Sigmoid colon (tissue), 6 donors: ENCODE measurements at regions not wholly inside any gene's neighbourhood (a gene's known extent, or its start where the extent isn't known, plus 50 kb on each side); places are given as distances from the start of the nearest gene placed in this dataset.

Experiments used
- DNase-seq: peaks from one replicate; pipeline ENCODE4 v3.0.0-alpha.2; 2019
- H3K27ac ChIP-seq, 4 donors: fragments of 200-600 bp; sonication (generic); one replicate each; pipeline ENCODE4 v1.5.1; 2016 to 2019; ENCODE audit warnings: mild to moderate bottlenecking in 1 of 4
- H3K27me3 ChIP-seq, 3 donors: fragments of 200-600 bp; sonication (generic); one replicate each; pipeline ENCODE4 v1.5.1; 2019; ENCODE audit warnings: mild to moderate bottlenecking in 1 of 3
- H3K36me3 ChIP-seq, 4 donors: fragments of 200-600 bp; sonication (generic); one replicate each; pipeline ENCODE4 v1.5.1; 2016 to 2019
- H3K4me1 ChIP-seq, 4 donors: fragments of 200-600 bp; sonication (generic); one replicate each; pipeline ENCODE4 v1.5.1; 2017 to 2019
- H3K4me3 ChIP-seq, 4 donors: fragments of 200-600 bp; sonication (generic); one replicate each; pipeline ENCODE4 v1.5.1; 2017 to 2019; ENCODE audit warnings: mild to moderate bottlenecking in 2 of 4, moderate library complexity in 1 of 4
- H3K9me3 ChIP-seq, 4 donors: fragments of 200-600 bp in 3 of 4; sonication (generic) in 3 of 4; one replicate each; pipeline versions ENCODE4 v1.5.1 to v1.6.1; 2013 to 2019
- EP300 ChIP-seq, 4 donors: sonication (generic); formaldehyde crosslinking; IDR thresholded peaks; one replicate each; pipeline ENCODE4 v1.6.1; 2017; ENCODE audit warnings: antibody characterized with exemption in 4 of 4
- POLR2A ChIP-seq, 2 donors: fragments of 450-650 bp; IDR thresholded peaks; one replicate each; pipeline ENCODE4 v1.6.1; 2016; ENCODE audit warnings: antibody characterized with exemption in 2 of 2, mild to moderate bottlenecking in 2 of 2, moderate library complexity in 2 of 2
- POLR2AphosphoS5 ChIP-seq, 4 donors: sonication (generic); formaldehyde crosslinking; IDR thresholded peaks; one replicate each; pipeline ENCODE4 v1.6.1; 2017; ENCODE audit warnings: antibody characterized with exemption in 4 of 4
- WGBS, 2 donors: extraction: QIAGEN DNeasy Blood & Tissue Kit; methylation state at CpG; one replicate each; pipeline ENCODE4 v1.1.7; 2013; 5-methylcytosine and 5-hydroxymethylcytosine counted together
- intact Hi-C: fragments of 100-400 bp; cut with DNase I; formaldehyde crosslinking; loops from one replicate; pipeline ENCODE4 v1.15.1; 2023
- TF ChIP-seq, protein P1 (sequence below), 4 experiments: fragments of 450-650 bp in 3 of 4; fragments of 200-600 bp in 1 of 4; IDR thresholded peaks; one replicate each; pipeline ENCODE4 v1.5.1; 2016 to 2019; ENCODE audit warnings: antibody characterized with exemption in 4 of 4, mild to moderate bottlenecking in 3 of 4, moderate library complexity in 2 of 4
- donor health status: healthy with polysubstance abuse.
- donor health status: healthy.

DNA sequence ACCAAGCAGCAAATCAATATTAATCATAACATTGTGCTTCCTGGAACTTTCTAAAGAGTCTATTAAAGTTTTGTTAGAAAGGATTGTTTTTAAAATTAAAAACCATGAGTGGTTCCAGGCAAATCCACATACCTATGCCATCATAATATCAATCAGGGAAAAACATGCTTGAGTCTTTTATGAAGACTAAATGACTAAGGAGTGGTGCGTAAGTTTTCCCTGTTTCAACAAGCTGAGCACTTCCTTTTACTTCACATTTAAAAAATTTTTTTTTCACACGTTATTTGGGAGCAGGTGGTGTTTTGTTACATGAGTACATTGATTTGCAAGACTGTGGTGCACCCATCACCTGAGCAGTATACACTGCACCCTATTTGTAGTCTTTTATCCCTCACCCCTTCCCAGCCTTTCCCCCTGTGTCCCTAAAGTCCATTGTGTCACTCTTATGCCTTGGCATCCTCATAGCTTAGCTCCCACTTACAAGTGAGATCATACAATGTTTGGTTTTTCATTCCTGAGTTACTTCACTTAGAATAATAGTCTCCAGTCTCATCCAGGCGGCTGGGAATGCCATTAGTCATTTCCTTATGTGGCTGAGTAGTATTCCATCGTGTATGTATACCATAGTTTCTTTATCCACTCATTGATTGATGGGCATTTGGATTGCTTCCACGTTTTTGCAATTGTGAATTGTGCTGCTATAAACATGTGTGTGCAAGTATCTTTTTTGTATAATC is 1190.3 kb upstream of the RAG2 start:
- no peak for DNase-seq
- no peak overlapping the region for H3K27ac ChIP-seq
- no peaks in the 10 kb centered on the region for H3K36me3 ChIP-seq
- intact Hi-C loops, result no loop called here
- H3K27me3 ChIP-seq, result no peaks in the 10 kb centered on the region
- 47 to 58% methylated on average over 5 of the region's 5 CpGs for WGBS, 2 donors
- H3K9me3 ChIP-seq, result peaks cover 0 to 4% (median 0%) of the 10 kb centered on the region in 4 donors
- no peak overlapping the region for H3K4me3 ChIP-seq
- no peaks in the 10 kb centered on the region for H3K4me1 ChIP-seq
- TF ChIP-seq EP300 (IDR thresholded peaks at IDR 0.05), result no peak
- TF ChIP-seq POLR2A (IDR thresholded peaks at IDR 0.05), result no peak

DNA sequence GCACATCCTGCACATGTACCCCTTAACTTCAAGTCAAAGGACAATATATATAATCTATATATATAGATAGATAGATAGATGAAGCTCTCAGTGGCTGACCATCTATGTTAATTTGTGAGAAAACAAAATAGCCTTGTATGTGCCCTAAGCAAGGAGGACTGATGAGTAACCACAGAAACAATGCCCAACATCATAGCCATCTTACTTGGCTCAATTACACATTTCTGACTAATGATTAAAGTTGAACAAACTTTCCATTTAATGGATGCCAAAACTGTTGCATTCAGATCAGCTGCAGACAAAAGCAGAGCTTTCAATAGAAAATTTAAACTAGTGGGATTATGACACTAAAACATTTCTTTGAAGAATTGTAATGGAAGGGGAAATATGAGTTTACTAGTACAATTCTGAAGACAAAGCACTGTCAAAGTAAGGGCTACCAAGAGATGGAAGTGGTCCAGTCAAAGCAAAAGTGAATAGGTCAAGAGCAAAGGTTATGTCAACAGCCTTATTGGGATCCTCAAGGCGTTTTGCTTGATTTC is 1188.2 kb upstream of the RAG2 start:
- Histone ChIP-seq H3K36me3 (no peaks in the 10 kb centered on the region), H3K4me1 (no peaks in the 10 kb centered on the region), H3K9me3 (peaks cover 0 to 5% (median 2%) of the 10 kb centered on the region in 4 donors), H3K27me3 (no peaks in the 10 kb centered on the region), H3K4me3 (no peak overlapping the region), H3K27ac (no peak overlapping the region)
- WGBS, 2 donors, result 3 to 37% methylated on average over 1 of the region's 1 CpG
- TF ChIP-seq, protein P1, sequence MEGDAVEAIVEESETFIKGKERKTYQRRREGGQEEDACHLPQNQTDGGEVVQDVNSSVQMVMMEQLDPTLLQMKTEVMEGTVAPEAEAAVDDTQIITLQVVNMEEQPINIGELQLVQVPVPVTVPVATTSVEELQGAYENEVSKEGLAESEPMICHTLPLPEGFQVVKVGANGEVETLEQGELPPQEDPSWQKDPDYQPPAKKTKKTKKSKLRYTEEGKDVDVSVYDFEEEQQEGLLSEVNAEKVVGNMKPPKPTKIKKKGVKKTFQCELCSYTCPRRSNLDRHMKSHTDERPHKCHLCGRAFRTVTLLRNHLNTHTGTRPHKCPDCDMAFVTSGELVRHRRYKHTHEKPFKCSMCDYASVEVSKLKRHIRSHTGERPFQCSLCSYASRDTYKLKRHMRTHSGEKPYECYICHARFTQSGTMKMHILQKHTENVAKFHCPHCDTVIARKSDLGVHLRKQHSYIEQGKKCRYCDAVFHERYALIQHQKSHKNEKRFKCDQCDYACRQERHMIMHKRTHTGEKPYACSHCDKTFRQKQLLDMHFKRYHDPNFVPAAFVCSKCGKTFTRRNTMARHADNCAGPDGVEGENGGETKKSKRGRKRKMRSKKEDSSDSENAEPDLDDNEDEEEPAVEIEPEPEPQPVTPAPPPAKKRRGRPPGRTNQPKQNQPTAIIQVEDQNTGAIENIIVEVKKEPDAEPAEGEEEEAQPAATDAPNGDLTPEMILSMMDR (IDR thresholded peaks at IDR 0.05), result no peak
- TF ChIP-seq EP300 (IDR thresholded peaks at IDR 0.05), result no peak
- no peak for TF ChIP-seq POLR2A (IDR thresholded peaks at IDR 0.05)
- TF ChIP-seq POLR2AphosphoS5 (IDR thresholded peaks at IDR 0.05), result no peak
- intact Hi-C loops, result no loop called here
- DNase-seq, result no peak

DNA sequence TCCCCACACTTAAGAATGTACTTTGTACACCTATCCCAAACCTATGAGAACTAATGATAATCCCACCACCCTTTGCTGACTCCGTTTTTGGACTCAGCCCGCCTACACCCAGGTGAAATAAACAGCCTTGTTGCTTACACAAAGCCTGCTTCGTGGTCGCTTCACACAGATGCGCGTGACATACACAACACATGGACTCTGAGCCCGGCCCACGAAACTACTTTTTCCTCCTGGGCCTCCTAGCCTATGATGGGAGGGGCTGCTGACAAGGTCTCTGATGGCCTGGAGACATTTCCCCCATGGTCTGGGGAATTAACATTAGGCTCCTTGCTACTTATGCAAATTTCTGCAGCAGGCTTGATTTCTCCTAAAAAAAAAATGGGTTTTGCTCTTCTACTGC is 1176.4 kb upstream of the RAG2 start:
- TF ChIP-seq POLR2AphosphoS5 (IDR thresholded peaks at IDR 0.05) (no peak), EP300 (IDR thresholded peaks at IDR 0.05) (no peak), POLR2A (IDR thresholded peaks at IDR 0.05) (no peak)
- TF ChIP-seq, protein P1 (IDR thresholded peaks at IDR 0.05), result no peak
- Histone ChIP-seq H3K9me3 (no peaks in the 10 kb centered on the region), H3K27me3 (no peaks in the 10 kb centered on the region), H3K36me3 (no peaks in the 10 kb centered on the region), H3K27ac (no peak overlapping the region), H3K4me1 (no peaks in the 10 kb centered on the region), H3K4me3 (no peak overlapping the region)
- WGBS, 2 donors, result 86 to 93% methylated on average over 8 of the region's 8 CpGs
- intact Hi-C loops, result no loop called here
- DNase-seq, result no peak

DNA sequence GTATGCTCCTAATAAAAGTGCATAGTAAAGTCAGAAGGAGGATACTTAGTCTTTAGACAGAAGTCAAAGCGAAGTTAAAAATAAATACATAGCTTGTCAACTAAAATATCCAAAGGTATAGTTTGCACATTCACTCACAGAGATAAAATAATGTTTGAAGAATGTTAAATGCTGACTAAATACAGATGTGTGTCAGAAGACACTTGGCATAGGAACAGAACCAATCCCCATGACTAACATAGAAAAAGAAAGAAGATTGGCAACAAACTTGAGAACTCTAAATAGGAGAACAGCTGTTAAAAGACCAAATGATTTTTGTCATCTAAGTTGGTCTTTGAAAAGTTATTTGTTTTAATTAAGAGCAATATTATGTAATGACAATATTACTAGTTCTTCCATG is 1172.1 kb upstream of the RAG2 start:
- no peaks in the 10 kb centered on the region for H3K4me1 ChIP-seq
- no peaks in the 10 kb centered on the region for H3K36me3 ChIP-seq
- no peak for TF ChIP-seq POLR2AphosphoS5 (IDR thresholded peaks at IDR 0.05)
- TF ChIP-seq, protein P1 (IDR thresholded peaks at IDR 0.05), result no peak
- TF ChIP-seq POLR2A (IDR thresholded peaks at IDR 0.05), result no peak
- TF ChIP-seq EP300 (IDR thresholded peaks at IDR 0.05), result no peak
- H3K27ac ChIP-seq, result no peak overlapping the region
- intact Hi-C loops, result no loop called here
- H3K9me3 ChIP-seq, result no peaks in the 10 kb centered on the region
- H3K27me3 ChIP-seq, result no peaks in the 10 kb centered on the region
- no peak for DNase-seq
- no peak overlapping the region for H3K4me3 ChIP-seq
- 58 to 67% methylated on average over 1 of the region's 1 CpG for WGBS, 2 donors

DNA sequence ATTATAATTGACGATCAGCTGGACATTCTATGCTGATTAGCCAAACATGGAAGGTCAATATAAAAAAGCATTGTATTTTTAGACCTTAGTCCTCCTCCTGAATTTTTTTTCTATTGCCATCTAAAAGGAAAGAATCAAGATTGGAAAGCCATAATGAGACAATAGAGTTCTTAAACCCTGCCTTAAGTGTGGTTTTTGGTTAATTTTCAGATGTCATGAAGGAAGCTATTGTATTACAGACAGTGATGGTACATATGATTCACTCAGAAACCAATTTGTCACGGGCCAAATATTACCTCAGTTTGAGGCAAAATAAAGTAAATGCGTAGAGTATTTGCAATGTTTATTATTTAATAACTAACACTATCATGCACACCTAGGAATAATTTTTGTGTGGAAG is 1164.0 kb upstream of the RAG2 start:
- TF ChIP-seq POLR2A (IDR thresholded peaks at IDR 0.05) (no peak), EP300 (IDR thresholded peaks at IDR 0.05) (no peak), POLR2AphosphoS5 (IDR thresholded peaks at IDR 0.05) (no peak)
- TF ChIP-seq, protein P1 (IDR thresholded peaks at IDR 0.05), result no peak

More for the DNA sequence above, 1164.0 kb upstream of the RAG2 start:
- no peak overlapping the region for H3K27ac ChIP-seq
- 85 to 92% methylated on average over 3 of the region's 3 CpGs for WGBS, 2 donors
- H3K36me3 ChIP-seq, result no peaks in the 10 kb centered on the region
- no peaks in the 10 kb centered on the region for H3K4me1 ChIP-seq
- no peak for DNase-seq
- no peaks in the 10 kb centered on the region for H3K27me3 ChIP-seq
- peaks cover 0 to 2% (median 0%) of the 10 kb centered on the region in 4 donors for H3K9me3 ChIP-seq
- intact Hi-C loops, result no loop called here
- no peak overlapping the region for H3K4me3 ChIP-seq
